Ishikawa (cell line): ENCODE measurements at regions not wholly inside any gene's neighbourhood (a gene's known extent, or its start where the extent isn't known, plus 50 kb on each side); places are given as distances from the start of the nearest gene placed in this dataset.

Experiments
- CEBPB ChIP-seq: IDR thresholded peaks from 2 replicates; pipeline ENCODE4 v1.6.1; 2012
- CREB1 ChIP-seq: IDR thresholded peaks from 2 replicates; pipeline ENCODE4 v1.6.1; 2012; ENCODE audit warnings: low read depth
- EGR1 ChIP-seq: IDR thresholded peaks from 2 replicates; pipeline ENCODE4 v1.6.1; 2012
- EP300 ChIP-seq: IDR thresholded peaks from 2 replicates; pipeline ENCODE4 v1.6.1; 2012; ENCODE audit warnings: borderline replicate concordance
- FOXM1 ChIP-seq: IDR thresholded peaks from 2 replicates; pipeline ENCODE4 v1.6.1; 2012; ENCODE audit warnings: low read depth, borderline replicate concordance
- NFIC ChIP-seq: IDR thresholded peaks from 2 replicates; pipeline ENCODE4 v1.6.1; 2012
- RAD21 ChIP-seq: IDR thresholded peaks from 2 replicates; pipeline ENCODE4 v1.6.1; 2012; ENCODE audit warnings: low read depth
- REST ChIP-seq: IDR thresholded peaks from 2 replicates; pipeline ENCODE4 v1.6.1; 2012; ENCODE audit warnings: low read depth, mild to moderate bottlenecking
- TAF1 ChIP-seq: IDR thresholded peaks from 2 replicates; pipeline ENCODE4 v1.6.1; 2012; ENCODE audit warnings: low read depth, mild to moderate bottlenecking
- TCF12 ChIP-seq: IDR thresholded peaks from 2 replicates; pipeline ENCODE4 v1.6.1; 2012; ENCODE audit warnings: low read depth
- TEAD4 ChIP-seq: IDR thresholded peaks from 2 replicates; pipeline ENCODE4 v1.6.1; 2012
- USF1 ChIP-seq: IDR thresholded peaks from 2 replicates; pipeline ENCODE4 v1.6.1; 2012
- YY1 ChIP-seq: IDR thresholded peaks from 2 replicates; pipeline ENCODE4 v1.6.1; 2012; ENCODE audit warnings: low read depth
- ZBTB7A ChIP-seq: IDR thresholded peaks from 2 replicates; pipeline ENCODE4 v1.6.1; 2012; ENCODE audit warnings: low read depth
- TF ChIP-seq, protein P1 (sequence below): IDR thresholded peaks from 2 replicates; pipeline ENCODE4 v1.6.1; 2012

DNA sequence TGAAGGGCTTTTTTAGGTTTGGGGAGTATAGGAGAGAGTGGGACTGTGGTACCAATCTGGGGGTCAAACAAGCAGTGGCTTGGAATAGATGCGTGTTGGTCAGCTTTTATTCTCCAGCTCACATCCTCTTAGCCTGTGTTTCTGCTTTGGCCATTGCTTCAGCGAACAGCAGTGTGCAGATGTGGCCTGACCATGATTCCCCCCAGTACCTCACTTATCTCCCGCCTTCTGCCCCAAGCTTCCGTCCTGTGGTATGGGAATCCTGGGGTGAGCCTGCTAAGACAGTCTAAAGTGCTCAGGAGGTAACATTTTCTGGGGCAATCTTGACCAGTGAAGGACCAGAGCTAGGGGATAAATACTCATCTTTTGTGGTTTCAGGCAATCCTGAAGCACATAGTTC is 84.9 kb upstream of the TNP1 start:
- TF ChIP-seq YY1 (no peak), RAD21 (no peak), TCF12 (no peak), EGR1 (no peak), USF1 (no peak), TAF1 (no peak), TEAD4 (no peak)
- TF ChIP-seq, protein P1, sequence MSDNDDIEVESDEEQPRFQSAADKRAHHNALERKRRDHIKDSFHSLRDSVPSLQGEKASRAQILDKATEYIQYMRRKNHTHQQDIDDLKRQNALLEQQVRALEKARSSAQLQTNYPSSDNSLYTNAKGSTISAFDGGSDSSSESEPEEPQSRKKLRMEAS = no peak

- no peak for TF ChIP-seq RAD21
- TF ChIP-seq CREB1 = no peak
- TF ChIP-seq ZBTB7A = no peak
- TF ChIP-seq TAF1 = no peak
- no peak for TF ChIP-seq EGR1
- TF ChIP-seq, protein P1 = no peak
- no peak for TF ChIP-seq EP300
- no peak for TF ChIP-seq TEAD4
- no peak for TF ChIP-seq NFIC
- no peak for TF ChIP-seq USF1
- no peak for TF ChIP-seq FOXM1
- no peak for TF ChIP-seq TCF12
- TF ChIP-seq REST = no peak
These were observed 83.2 kb upstream of the TNP1 start for GRCh38 chr2:216943109-216943508.

GRCh38 chr2:216942465-216942864 is 82.6 kb upstream of the TNP1 start:
- TF ChIP-seq USF1 (no peak), ZBTB7A (no peak), CREB1 (no peak), FOXM1 (no peak), TAF1 (no peak), RAD21 (no peak), REST (no peak), CEBPB (no peak), EP300 (no peak), EGR1 (no peak), NFIC (no peak)

GRCh38 chr2:216942016-216942415 is 82.2 kb upstream of the TNP1 start:
- TF ChIP-seq, protein P1 = no peak
- TF ChIP-seq EGR1 = no peak
- TF ChIP-seq RAD21 = no peak
- TF ChIP-seq EP300 = no peak
- TF ChIP-seq USF1 = no peak
- no peak for TF ChIP-seq NFIC
- TF ChIP-seq FOXM1 = no peak
- no peak for TF ChIP-seq TEAD4
- TF ChIP-seq REST = no peak
- TF ChIP-seq CEBPB = no peak
- no peak for TF ChIP-seq TAF1
